A673 (cell line): ENCODE measurements at regions not wholly inside any gene's neighbourhood (a gene's known extent, or its start where the extent isn't known, plus 50 kb on each side); places are given as distances from the start of the nearest gene placed in this dataset.

ENCODE experiments used
- BruUV-seq: library from RNA; stranded (reverse); fragments of 400-500 nt; replicated peaks from 2 replicates; lab custom pipeline; 2021; lab: Mats Ljungman, UMichigan
- CTCF ChIA-PET: fragments of 300-600 bp; sonication (Branson Sonifier 250); formaldehyde crosslinking; loops from one replicate; lab custom pipeline; 2022; ENCODE audit warnings: antibody characterized with exemption; lab: Charles Lee
- POLR2A ChIA-PET: fragments of 300-600 bp; sonication (Branson Sonifier 250); formaldehyde crosslinking; loops from one replicate; lab custom pipeline; 2022; ENCODE audit warnings: antibody characterized with exemption; ENCODE audit not compliant: low non-redundant PET; lab: Charles Lee
- DNase-seq: peaks from one replicate; pipeline ENCODE4 v3.0.0-alpha.2; 2015; ENCODE audit warnings: low spot score
- H3K27ac ChIP-seq: fragments of 200-600 bp; sonication (generic); 2 replicates; pipeline ENCODE4 v1.5.1; 2016; ENCODE audit warnings: mixed run types, low read depth, mild to moderate bottlenecking, mixed read lengths, antibody characterized with exemption, low read length; ENCODE audit not compliant: poor library complexity, severe bottlenecking
- H3K27me3 ChIP-seq: fragments of 200-600 bp; sonication (generic); replicated peaks from 2 replicates; pipeline ENCODE4 v1.6.1; 2017; ENCODE audit warnings: mixed run types, low read depth, mild to moderate bottlenecking, mixed read lengths, antibody characterized with exemption, low read length; ENCODE audit not compliant: insufficient read depth, poor library complexity
- H3K36me3 ChIP-seq: fragments of 200-600 bp; sonication (generic); 2 replicates; pipeline ENCODE4 v1.6.1; 2016; ENCODE audit warnings: mixed run types, mild to moderate bottlenecking, mixed read lengths, antibody characterized with exemption, low read length; ENCODE audit not compliant: insufficient read depth, poor library complexity, severe bottlenecking
- H3K4me1 ChIP-seq: fragments of 200-600 bp; sonication (generic); 2 replicates; pipeline ENCODE4 v1.6.1; 2017; ENCODE audit warnings: mixed run types, mild to moderate bottlenecking, mixed read lengths, antibody characterized with exemption, low read length; ENCODE audit not compliant: insufficient read depth, poor library complexity, severe bottlenecking
- H3K4me3 ChIP-seq: fragments of 200-600 bp; sonication (generic); 2 replicates; pipeline ENCODE4 v1.5.1; 2016; ENCODE audit warnings: low read depth, mixed run types, mild to moderate bottlenecking, mixed read lengths, low read length; ENCODE audit not compliant: poor library complexity, severe bottlenecking
- H3K9me3 ChIP-seq: fragments of 200-600 bp; sonication (generic); 2 replicates; pipeline ENCODE4 v1.6.1; 2016; ENCODE audit warnings: mixed run types, low read depth, mild to moderate bottlenecking, mixed read lengths, antibody characterized with exemption, low read length; ENCODE audit not compliant: poor library complexity, severe bottlenecking
- EZH2 ChIP-seq: fragments of 200-600 bp; sonication (generic); IDR thresholded peaks from 2 replicates; pipeline ENCODE4 v1.6.1; 2017; ENCODE audit warnings: borderline replicate concordance, low read depth, mild to moderate bottlenecking, mixed read lengths, antibody characterized with exemption, low read length; ENCODE audit not compliant: poor library complexity, severe bottlenecking
- intact Hi-C: fragments of 100-400 bp; cut with micrococcal nuclease; formaldehyde crosslinking; loops from one replicate; pipeline ENCODE4 v1.10.0; 2022; ENCODE audit not compliant: unreplicated experiment
- TF ChIP-seq, protein P1 (sequence below): fragments of 300-800, 200-600 bp; sonication (generic); conservative IDR thresholded peaks from 2 replicates; pipeline ENCODE4 v1.5.1; 2017; ENCODE audit warnings: low read depth, mild to moderate bottlenecking, antibody characterized with exemption, low read length, moderate library complexity, mixed read lengths

DNA sequence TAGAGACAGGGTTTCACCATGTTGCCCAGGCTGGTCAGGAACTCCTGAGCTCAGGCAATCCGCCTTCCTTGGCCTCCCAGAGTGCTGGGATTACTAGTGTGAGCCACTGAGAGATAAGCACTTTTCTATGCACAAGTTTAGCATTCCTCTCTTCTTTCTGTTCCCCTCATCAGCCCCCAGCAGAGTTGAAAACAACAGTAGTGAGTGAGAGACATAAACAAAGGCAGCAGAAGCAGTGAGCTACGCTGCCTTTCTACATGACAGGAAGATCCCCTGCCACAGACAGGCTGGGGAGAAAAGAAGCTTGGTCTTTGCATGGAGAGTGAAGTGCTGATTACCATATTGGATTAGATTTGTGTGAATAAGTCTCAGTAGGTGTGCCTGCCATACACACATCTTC lies 392.0 kb upstream of the KIRREL3 start:
- H3K9me3 ChIP-seq, result no peaks in the 10 kb centered on the region
- CTCF ChIA-PET, result no interaction called here
- POLR2A ChIA-PET, result no interaction called here
- peaks cover 11% of the 10 kb centered on the region for H3K27me3 ChIP-seq
- no TSS peak for BruUV-seq
- DNase-seq, result no peak
- H3K4me3 ChIP-seq, result no peak overlapping the region
- intact Hi-C loops, result no loop called here
- no peaks in the 10 kb centered on the region for H3K4me1 ChIP-seq
- no peaks in the 10 kb centered on the region for H3K36me3 ChIP-seq
- no peak for TF ChIP-seq EZH2
- TF ChIP-seq, protein P1, sequence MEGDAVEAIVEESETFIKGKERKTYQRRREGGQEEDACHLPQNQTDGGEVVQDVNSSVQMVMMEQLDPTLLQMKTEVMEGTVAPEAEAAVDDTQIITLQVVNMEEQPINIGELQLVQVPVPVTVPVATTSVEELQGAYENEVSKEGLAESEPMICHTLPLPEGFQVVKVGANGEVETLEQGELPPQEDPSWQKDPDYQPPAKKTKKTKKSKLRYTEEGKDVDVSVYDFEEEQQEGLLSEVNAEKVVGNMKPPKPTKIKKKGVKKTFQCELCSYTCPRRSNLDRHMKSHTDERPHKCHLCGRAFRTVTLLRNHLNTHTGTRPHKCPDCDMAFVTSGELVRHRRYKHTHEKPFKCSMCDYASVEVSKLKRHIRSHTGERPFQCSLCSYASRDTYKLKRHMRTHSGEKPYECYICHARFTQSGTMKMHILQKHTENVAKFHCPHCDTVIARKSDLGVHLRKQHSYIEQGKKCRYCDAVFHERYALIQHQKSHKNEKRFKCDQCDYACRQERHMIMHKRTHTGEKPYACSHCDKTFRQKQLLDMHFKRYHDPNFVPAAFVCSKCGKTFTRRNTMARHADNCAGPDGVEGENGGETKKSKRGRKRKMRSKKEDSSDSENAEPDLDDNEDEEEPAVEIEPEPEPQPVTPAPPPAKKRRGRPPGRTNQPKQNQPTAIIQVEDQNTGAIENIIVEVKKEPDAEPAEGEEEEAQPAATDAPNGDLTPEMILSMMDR, result no peak
- no peak overlapping the region for H3K27ac ChIP-seq

DNA sequence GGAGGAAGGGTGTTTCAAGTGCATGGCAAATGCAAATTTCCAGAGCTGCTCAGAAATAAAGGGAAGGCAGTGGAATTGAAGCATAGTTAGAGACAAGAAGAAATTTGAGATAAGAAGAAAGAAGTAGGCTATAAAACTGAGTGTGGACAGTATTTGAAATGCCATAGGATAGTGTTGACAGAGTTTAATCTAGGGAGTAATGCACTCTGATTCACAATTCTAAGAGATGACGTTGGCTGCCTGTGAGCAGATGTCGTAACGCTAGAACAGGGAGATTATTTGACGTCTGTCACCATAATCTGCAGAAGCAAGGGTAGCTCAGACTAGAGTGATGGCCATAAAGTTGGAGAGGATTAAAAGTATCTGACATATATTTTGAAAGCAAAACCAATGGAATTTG lies 389.9 kb upstream of the KIRREL3 start:
- intact Hi-C loops, result no loop called here
- BruUV-seq, result no TSS peak
- CTCF ChIA-PET, result no interaction called here
- Histone ChIP-seq H3K36me3 (no peaks in the 10 kb centered on the region), H3K4me1 (no peaks in the 10 kb centered on the region), H3K27ac (no peak overlapping the region), H3K4me3 (no peak overlapping the region), H3K9me3 (no peaks in the 10 kb centered on the region), H3K27me3 (peaks cover 17% of the 10 kb centered on the region)
- POLR2A ChIA-PET, result no interaction called here
- TF ChIP-seq, protein P1, result no peak
- TF ChIP-seq EZH2, result no peak
- DNase-seq, result no peak

DNA sequence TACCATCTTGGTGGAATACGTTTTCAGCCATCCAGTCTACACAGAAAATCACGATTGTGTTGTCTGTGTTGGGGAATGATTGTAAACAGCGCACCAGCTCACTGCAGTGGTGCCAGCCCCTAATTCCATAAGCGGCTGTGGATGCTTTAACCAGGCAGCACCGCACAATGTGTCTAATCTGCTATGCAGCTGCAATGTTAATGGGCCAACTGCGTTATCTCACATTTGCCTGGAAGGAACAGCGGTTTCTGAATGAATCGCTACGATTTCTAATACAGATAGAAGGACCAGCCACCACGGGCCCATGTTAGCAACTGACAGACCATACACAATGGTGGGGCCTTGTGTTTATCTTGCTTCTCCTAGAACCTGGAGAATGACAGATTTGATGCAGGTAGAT lies 384.5 kb upstream of the KIRREL3 start:
- POLR2A ChIA-PET, result no interaction called here
- TF ChIP-seq, protein P1, result no peak
- no peak for TF ChIP-seq EZH2
- no TSS peak for BruUV-seq
- CTCF ChIA-PET, result no interaction called here
- H3K4me3 ChIP-seq, result no peak overlapping the region
- no peaks in the 10 kb centered on the region for H3K36me3 ChIP-seq
- no peaks in the 10 kb centered on the region for H3K4me1 ChIP-seq
- no peak overlapping the region for H3K27ac ChIP-seq
- intact Hi-C loops, result no loop called here
- no peak for DNase-seq
- H3K27me3 ChIP-seq, result peaks cover 9% of the 10 kb centered on the region
- H3K9me3 ChIP-seq, result no peaks in the 10 kb centered on the region
